Cardiac fibroblast (primary cell): ENCODE measurements at regions not wholly inside any gene's neighbourhood (a gene's known extent, or its start where the extent isn't known, plus 50 kb on each side); places are given as distances from the start of the nearest gene placed in this dataset.
"Not testable (repeated sequence)": the region's sequence is repeated elsewhere in the genome, so short reads cannot be mapped to it uniquely, and the experiment has no call there.

Source experiments
- DNase-seq, 2 donors: peaks; one replicate each; pipeline versions ENCODE4 v3.0.0 to v3.0.0-alpha.2; 2010; ENCODE audit warnings: low read depth in 2 of 2
- H3K4me3 ChIP-seq, 2 donors: replicated peaks in 1 of 2; 1 replicate in 1 of 2; 2 replicates in 1 of 2; pipeline ENCODE4 v1.5.1; 2011; ENCODE audit warnings: low read depth in 2 of 2, low read length in 2 of 2, mild to moderate bottlenecking in 2 of 2, moderate library complexity in 1 of 2
- CTCF ChIP-seq: IDR thresholded peaks from one replicate; pipeline ENCODE4 v1.5.1; 2011; ENCODE audit warnings: low read depth, mild to moderate bottlenecking, low read length, inconsistent platforms

DNA sequence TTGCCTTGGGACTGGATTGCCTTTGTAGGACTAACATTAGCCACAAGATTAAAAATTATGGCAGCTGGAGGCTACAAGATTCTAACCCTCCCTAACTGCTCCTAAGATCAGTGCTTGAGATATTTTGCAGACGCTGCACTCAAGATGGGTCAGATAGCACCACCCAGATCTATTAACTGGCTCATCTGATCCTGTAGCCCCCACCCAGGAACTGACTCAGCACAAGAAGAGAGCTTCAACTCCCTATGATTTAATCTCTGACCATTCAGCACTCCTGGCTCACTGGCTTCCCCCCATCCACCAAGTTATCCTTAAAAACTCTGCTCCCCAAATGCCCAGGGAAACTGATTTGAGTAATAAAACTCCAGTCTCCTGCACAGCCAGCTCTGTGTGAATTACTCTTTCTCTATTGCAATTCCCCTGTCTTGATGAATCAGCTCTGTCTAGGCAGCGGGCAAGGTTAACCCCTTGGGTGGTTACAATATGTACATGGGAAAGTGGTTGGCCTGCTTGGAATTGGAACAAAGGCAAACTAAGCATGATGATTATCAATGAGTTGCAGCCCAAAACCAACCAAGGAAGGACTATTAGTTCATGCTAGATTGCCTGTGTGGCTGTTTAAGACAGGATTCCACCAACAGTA is 111.3 kb downstream of the OR2B2 start:
- TF ChIP-seq CTCF, result no peak
- peak in 1 of 2 donors; percentile 40 for DNase-seq
- H3K4me3 ChIP-seq, result no peak overlapping the region

DNA sequence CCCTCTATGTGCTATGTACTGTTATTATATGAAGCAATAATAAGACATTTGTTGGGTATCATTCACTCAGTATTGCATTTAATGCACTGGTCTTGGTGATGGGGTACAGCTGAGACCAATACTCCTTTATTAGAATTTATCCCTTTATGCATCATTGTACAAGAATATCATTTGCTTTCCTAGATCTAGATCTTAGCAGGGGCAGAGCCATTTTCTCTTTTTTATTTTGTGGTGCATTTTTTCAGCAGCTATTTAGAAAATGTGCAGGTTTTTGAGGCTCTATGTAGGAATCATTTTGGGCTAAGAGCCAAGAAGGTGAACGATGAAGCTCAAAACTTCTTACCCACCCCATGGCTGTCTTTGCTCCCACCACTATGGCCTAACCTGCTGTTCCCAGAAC is 114.2 kb downstream of the OR2B2 start:
- TF ChIP-seq CTCF, result no peak
- no peak for DNase-seq
- no peak overlapping the region for H3K4me3 ChIP-seq

GRCh38 chr6:27796736-27797481 is 115.3 kb downstream of the OR2B2 start:
- H3K4me3 ChIP-seq, result not testable (repeated sequence)

DNA sequence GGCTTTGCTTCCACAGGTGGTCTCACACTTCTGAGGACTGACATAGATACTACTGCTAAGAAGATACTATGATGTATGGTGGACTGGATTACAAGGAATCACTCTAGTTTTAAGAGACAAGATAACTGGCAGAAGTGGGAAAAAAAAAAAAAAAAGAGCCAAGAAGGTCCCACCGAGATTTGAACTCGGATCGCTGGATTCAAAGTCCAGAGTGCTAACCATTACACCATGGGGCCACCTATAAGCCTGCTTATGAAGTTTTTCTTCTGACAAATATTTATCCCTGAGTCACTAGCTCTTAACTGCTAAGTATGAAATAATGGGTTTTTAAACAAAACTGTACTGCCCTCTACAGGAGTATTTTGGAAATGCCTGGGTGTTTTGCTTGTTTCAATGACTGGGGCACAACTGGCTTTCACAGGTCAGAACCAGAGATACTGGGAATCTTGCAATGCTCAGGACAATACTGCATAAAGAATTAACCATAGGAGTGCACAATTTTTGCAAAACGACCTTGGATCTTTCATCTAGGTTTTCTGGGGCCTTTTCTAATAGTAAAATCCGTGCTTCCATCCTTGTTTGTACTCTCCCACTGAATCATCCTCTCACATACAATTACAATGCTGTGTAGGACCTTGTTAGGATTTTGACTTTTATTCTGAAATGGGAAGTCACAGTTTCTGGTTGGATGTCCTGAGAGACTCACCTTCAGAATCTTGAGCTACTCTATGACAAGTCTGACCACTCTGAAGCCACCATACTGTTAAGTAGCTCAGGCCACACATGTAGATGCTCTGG is 116.3 kb downstream of the OR2B2 start:
- DNase-seq, result peak; percentile 93 to 96
- no peak overlapping the region for H3K4me3 ChIP-seq
- peak; percentile 78 for TF ChIP-seq CTCF

More at GRCh38 chr6:27796736-27797481, 115.3 kb downstream of the OR2B2 start:
- DNase-seq, result not testable (repeated sequence)

- no peak for TF ChIP-seq CTCF
- peak; percentile 86 to 93 for DNase-seq
- H3K4me3 ChIP-seq, result peak overlapping the region; percentile 66 to 70
Measured at GRCh38 chr6:27791182-27791943, 120.8 kb downstream of the OR2B2 start.

- H3K4me3 ChIP-seq, DNase-seq: not testable (repeated sequence)
Measured at GRCh38 chr6:27788376-27788775, 123.8 kb downstream of the OR2B2 start.

- TF ChIP-seq CTCF, result no peak
- no peak overlapping the region for H3K4me3 ChIP-seq
- no peak for DNase-seq
Measured at GRCh38 chr6:27786048-27786447, 126.1 kb downstream of the OR2B2 start.
